ENCODE measurements at regions not wholly inside any gene's neighbourhood (a gene's known extent, or its start where the extent isn't known, plus 50 kb on each side); places are given as distances from the start of the nearest gene placed in this dataset.

DNA sequence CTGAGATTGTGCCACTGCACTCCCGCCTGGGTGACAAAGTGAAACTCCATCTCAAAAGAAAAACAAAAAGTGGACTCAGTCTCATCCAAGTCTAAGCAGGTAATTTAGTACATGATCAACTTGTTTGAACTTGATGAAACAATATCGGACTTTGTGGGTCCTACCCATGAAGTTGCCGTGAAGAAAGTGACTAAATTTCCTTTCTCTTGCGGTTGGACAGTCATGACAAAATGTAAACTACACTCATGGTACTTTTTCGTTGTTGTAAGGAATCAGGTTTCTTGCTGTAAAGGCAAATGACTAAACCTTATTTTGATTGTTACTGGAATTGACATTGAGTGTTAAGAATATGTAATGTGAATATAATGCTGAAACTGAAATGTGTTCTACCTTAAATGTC is 164.5 kb upstream of the PLET1 start:
- H3K27ac ChIP-seq: no peak overlapping the region
- H3K4me3 ChIP-seq: no peak overlapping the region
- no peak for DNase-seq
- no peaks in the 10 kb centered on the region for H3K4me1 ChIP-seq
- intact Hi-C loops (cut with DNase I): no loop called here
- TF ChIP-seq, protein P1, sequence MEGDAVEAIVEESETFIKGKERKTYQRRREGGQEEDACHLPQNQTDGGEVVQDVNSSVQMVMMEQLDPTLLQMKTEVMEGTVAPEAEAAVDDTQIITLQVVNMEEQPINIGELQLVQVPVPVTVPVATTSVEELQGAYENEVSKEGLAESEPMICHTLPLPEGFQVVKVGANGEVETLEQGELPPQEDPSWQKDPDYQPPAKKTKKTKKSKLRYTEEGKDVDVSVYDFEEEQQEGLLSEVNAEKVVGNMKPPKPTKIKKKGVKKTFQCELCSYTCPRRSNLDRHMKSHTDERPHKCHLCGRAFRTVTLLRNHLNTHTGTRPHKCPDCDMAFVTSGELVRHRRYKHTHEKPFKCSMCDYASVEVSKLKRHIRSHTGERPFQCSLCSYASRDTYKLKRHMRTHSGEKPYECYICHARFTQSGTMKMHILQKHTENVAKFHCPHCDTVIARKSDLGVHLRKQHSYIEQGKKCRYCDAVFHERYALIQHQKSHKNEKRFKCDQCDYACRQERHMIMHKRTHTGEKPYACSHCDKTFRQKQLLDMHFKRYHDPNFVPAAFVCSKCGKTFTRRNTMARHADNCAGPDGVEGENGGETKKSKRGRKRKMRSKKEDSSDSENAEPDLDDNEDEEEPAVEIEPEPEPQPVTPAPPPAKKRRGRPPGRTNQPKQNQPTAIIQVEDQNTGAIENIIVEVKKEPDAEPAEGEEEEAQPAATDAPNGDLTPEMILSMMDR (IDR thresholded peaks at IDR 0.05): no peak
- no peaks in the 10 kb centered on the region for H3K27me3 ChIP-seq
- no peaks in the 10 kb centered on the region for H3K9me3 ChIP-seq
- H3K9ac ChIP-seq (ENCODE audit: low read depth in 2 of 2, low read length in 2 of 2): no peak overlapping the region
- H3K36me3 ChIP-seq: no peaks in the 10 kb centered on the region

DNA sequence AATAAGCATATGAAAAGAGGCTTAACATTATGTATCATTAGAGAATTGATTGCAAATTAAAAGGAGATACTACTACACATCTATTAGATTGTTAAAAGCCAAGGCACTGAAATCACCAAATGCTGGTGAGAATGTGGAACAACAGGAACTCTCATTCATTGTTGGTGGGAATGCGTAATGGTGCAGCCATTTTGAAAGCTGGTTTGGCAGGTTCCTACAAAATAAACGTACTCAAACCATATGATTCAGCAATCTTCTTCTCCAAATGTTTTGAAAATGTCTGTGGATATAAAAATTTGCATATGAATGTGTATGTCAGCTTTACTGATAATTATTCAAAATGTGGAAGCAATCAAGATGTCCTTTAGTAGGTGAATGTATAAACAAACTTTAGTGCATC is 176.4 kb upstream of the PLET1 start:
- Histone ChIP-seq H3K4me3 (no peak overlapping the region), H3K9ac (ENCODE audit: low read depth in 2 of 2, low read length in 2 of 2) (no peak overlapping the region), H3K4me1 (no peaks in the 10 kb centered on the region), H3K27me3 (no peaks in the 10 kb centered on the region), H3K36me3 (no peaks in the 10 kb centered on the region), H3K27ac (no peak overlapping the region), H3K9me3 (no peaks in the 10 kb centered on the region)
- TF ChIP-seq, protein P1 (IDR thresholded peaks at IDR 0.05): no peak
- DNase-seq: no peak
- intact Hi-C loops (cut with DNase I): no loop called here

DNA sequence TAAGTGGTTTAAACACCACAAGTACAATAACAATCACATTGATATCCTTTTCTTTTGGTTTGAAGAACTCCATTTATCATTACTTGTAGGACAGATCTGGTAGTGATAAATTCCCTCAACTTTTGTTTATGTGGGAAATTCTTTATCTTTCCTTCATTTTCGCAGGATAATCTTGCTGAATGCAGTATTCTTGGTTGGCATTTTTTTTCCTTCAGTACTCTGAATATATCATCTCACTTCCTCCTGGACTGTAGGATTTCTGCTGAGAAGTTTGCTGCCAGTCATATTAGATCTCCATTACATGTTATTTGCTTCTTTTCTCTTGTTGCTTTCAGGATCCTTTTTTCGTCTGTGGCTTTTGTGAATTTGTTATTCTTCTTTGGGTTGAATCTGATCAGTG is 179.0 kb upstream of the PLET1 start:
- Histone ChIP-seq H3K4me3 (no peak overlapping the region), H3K27me3 (no peaks in the 10 kb centered on the region), H3K9ac (ENCODE audit: low read depth in 2 of 2, low read length in 2 of 2) (no peak overlapping the region), H3K9me3 (no peaks in the 10 kb centered on the region), H3K27ac (no peak overlapping the region), H3K4me1 (no peaks in the 10 kb centered on the region), H3K36me3 (no peaks in the 10 kb centered on the region)
- TF ChIP-seq, protein P1 (IDR thresholded peaks at IDR 0.05): no peak
- intact Hi-C loops (cut with DNase I): no loop called here
- no peak for DNase-seq

- no peak overlapping the region for H3K9ac ChIP-seq (ENCODE audit: low read depth in 2 of 2, low read length in 2 of 2)
- H3K27ac ChIP-seq: no peak overlapping the region
- TF ChIP-seq, protein P1 (IDR thresholded peaks at IDR 0.05): no peak
- no peaks in the 10 kb centered on the region for H3K4me1 ChIP-seq
- H3K27me3 ChIP-seq: no peaks in the 10 kb centered on the region
- no peak overlapping the region for H3K4me3 ChIP-seq
- intact Hi-C loops (cut with DNase I): no loop called here
- H3K9me3 ChIP-seq: no peaks in the 10 kb centered on the region
- DNase-seq: no peak
- no peaks in the 10 kb centered on the region for H3K36me3 ChIP-seq
These were observed 179.9 kb upstream of the PLET1 start for GRCh38 chr11:112440518-112440917.

- TF ChIP-seq, protein P1 (IDR thresholded peaks at IDR 0.05): no peak
- H3K4me3 ChIP-seq: no peak overlapping the region
- no peaks in the 10 kb centered on the region for H3K4me1 ChIP-seq
- H3K27me3 ChIP-seq: no peaks in the 10 kb centered on the region
- DNase-seq: no peak
- no peaks in the 10 kb centered on the region for H3K36me3 ChIP-seq
- no peak overlapping the region for H3K27ac ChIP-seq
- no peak overlapping the region for H3K9ac ChIP-seq (ENCODE audit: low read depth in 2 of 2, low read length in 2 of 2)
- intact Hi-C loops (cut with DNase I): no loop called here
- no peaks in the 10 kb centered on the region for H3K9me3 ChIP-seq
These were observed 187.5 kb upstream of the PLET1 start for GRCh38 chr11:112448168-112448567.

DNA sequence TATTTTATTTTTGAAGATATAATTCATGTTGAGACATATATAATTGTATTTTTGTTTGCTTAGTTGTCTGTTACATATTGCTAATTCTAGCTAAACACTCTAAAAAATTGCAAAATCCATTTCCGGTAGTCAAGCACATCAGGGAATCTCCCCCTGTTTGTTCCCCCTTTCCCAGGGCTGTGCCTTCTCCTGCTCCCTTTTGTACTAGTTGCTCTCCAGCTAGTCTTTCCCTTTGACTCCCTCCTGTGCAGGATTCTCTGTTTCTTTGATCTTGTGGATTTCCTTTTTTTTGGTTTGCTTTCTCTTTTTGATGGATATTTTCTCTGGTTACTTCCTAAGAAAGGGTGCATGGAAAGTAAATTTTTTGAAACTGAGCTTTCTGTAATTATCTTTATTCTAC is 188.1 kb upstream of the PLET1 start:
- no peaks in the 10 kb centered on the region for H3K4me1 ChIP-seq
- no peak overlapping the region for H3K9ac ChIP-seq (ENCODE audit: low read depth in 2 of 2, low read length in 2 of 2)
- H3K4me3 ChIP-seq: no peak overlapping the region
- intact Hi-C loops (cut with DNase I): no loop called here
- no peaks in the 10 kb centered on the region for H3K27me3 ChIP-seq
- no peaks in the 10 kb centered on the region for H3K9me3 ChIP-seq
- TF ChIP-seq, protein P1 (IDR thresholded peaks at IDR 0.05): no peak
- H3K36me3 ChIP-seq: no peaks in the 10 kb centered on the region
- DNase-seq: no peak
- H3K27ac ChIP-seq: no peak overlapping the region

All from colonic mucosa (tissue), 4 donors.